Gastrocnemius medialis (tissue), 4 donors: ENCODE measurements at regions not wholly inside any gene's neighbourhood (a gene's known extent, or its start where the extent isn't known, plus 50 kb on each side); places are given as distances from the start of the nearest gene placed in this dataset.

Source experiments
- POLR2A ChIP-seq, 2 donors: fragments of 450-650 bp; IDR thresholded peaks; one replicate each; pipeline ENCODE4 v1.6.1; 2017; ENCODE audit warnings: antibody characterized with exemption in 2 of 2, mild to moderate bottlenecking in 2 of 2, moderate library complexity in 2 of 2
- TF ChIP-seq, protein P1 (sequence below), 5 experiments: fragments of 450-650 bp in 3 of 5; fragments of 200-600 bp in 2 of 5; sonication (generic) in 2 of 5; IDR thresholded peaks in 4 of 5; conservative IDR thresholded peaks in 1 of 5; 1 replicate in 4 of 5; 2 replicates in 1 of 5; pipeline ENCODE4 v1.5.1; 2016 to 2019; ENCODE audit warnings: antibody characterized with exemption in 5 of 5, mild to moderate bottlenecking in 3 of 5, moderate library complexity in 3 of 5

DNA sequence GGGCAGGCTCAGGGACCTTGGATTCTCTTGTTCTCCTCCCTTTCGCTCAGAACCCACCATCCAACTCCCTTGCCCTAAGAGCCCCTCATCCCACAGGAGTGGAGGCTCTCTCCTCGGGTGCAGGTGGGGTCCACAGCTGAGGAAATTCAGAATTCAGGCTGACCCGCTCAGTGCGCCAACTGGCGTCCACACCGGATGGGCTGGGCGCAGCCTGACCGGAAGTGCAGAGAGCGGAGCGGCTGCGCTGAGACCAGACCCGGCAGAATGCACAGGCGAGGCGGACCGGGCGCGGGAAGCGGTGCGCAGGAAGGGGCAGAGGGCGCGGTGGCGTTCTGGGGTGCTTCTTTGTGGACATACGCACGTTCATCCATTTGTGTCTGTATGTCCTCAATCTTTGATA lies 210.4 kb upstream of the NDN start:
- TF ChIP-seq, protein P1, sequence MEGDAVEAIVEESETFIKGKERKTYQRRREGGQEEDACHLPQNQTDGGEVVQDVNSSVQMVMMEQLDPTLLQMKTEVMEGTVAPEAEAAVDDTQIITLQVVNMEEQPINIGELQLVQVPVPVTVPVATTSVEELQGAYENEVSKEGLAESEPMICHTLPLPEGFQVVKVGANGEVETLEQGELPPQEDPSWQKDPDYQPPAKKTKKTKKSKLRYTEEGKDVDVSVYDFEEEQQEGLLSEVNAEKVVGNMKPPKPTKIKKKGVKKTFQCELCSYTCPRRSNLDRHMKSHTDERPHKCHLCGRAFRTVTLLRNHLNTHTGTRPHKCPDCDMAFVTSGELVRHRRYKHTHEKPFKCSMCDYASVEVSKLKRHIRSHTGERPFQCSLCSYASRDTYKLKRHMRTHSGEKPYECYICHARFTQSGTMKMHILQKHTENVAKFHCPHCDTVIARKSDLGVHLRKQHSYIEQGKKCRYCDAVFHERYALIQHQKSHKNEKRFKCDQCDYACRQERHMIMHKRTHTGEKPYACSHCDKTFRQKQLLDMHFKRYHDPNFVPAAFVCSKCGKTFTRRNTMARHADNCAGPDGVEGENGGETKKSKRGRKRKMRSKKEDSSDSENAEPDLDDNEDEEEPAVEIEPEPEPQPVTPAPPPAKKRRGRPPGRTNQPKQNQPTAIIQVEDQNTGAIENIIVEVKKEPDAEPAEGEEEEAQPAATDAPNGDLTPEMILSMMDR (IDR thresholded peaks at IDR 0.05 in 4 of 5, conservative IDR thresholded peaks at IDR 0.05 in 1 of 5) = no peak
- no peak for TF ChIP-seq POLR2A (IDR thresholded peaks at IDR 0.05)
